Thymus (tissue), 11 donors: ENCODE measurements at regions not wholly inside any gene's neighbourhood (a gene's known extent, or its start where the extent isn't known, plus 50 kb on each side); places are given as distances from the start of the nearest gene placed in this dataset.

Experiments
- DNase-seq, 9 donors: peaks; one replicate each; pipeline ENCODE4 v3.0.0-alpha.2; 2013; ENCODE audit warnings: low spot score in 9 of 9, low read depth in 6 of 9, missing footprints in 1 of 9
- H3K27ac ChIP-seq, 2 donors: one replicate each; pipeline ENCODE4 v1.5.1; 2013; ENCODE audit warnings: control low read depth in 1 of 2, low read depth in 1 of 2, low read length in 1 of 2, mild to moderate bottlenecking in 1 of 2, moderate library complexity in 1 of 2
- H3K27me3 ChIP-seq, 2 donors: one replicate each; pipeline ENCODE4 v1.5.1; 2013; ENCODE audit warnings: low read length in 1 of 2; ENCODE audit not compliant: control insufficient read depth in 2 of 2, insufficient read depth in 1 of 2
- H3K36me3 ChIP-seq, 2 donors: one replicate each; pipeline ENCODE4 v1.5.1; 2013; ENCODE audit warnings: low read length in 1 of 2, mild to moderate bottlenecking in 1 of 2, moderate library complexity in 1 of 2; ENCODE audit not compliant: control insufficient read depth in 2 of 2, insufficient read depth in 2 of 2
- H3K4me1 ChIP-seq, 2 donors: one replicate each; pipeline ENCODE4 v1.5.1; 2013; ENCODE audit warnings: low read length in 2 of 2; ENCODE audit not compliant: control insufficient read depth in 2 of 2, insufficient read depth in 2 of 2
- H3K4me3 ChIP-seq, 2 donors: one replicate each; pipeline ENCODE4 v1.5.1; 2013; ENCODE audit warnings: low read length in 2 of 2, control low read depth in 1 of 2, mild to moderate bottlenecking in 1 of 2
- H3K9me3 ChIP-seq, 2 donors: one replicate each; pipeline ENCODE4 v1.5.1; 2013; ENCODE audit warnings: low read length in 1 of 2, mild to moderate bottlenecking in 1 of 2; ENCODE audit not compliant: control insufficient read depth in 2 of 2, insufficient read depth in 1 of 2
- WGBS: extraction: QIAGEN DNeasy Blood & Tissue Kit; methylation state at CpG from one replicate; pipeline ENCODE4 v1.1.7; 2013; 5-methylcytosine and 5-hydroxymethylcytosine counted together
- donor health status: healthy.

DNA sequence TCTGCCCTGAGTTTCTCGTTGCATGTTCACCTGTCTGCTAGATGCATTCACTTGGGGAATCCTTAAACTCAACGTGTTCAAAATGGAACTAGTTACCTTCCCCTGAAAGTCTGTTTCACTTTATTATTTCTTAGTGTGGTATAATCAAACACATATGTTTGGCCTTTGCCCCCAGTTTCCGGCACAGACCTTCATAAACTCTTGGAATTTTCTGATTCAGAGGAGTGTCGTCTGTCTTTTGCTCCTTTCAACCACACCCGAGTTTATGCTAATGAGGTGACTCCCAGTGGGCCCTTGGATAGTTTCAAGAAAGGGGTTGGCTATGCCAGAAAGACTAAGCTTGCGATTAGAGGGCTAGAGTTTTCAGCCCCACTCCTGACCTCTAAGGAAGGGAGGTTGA, 198.9 kb downstream of the CDCA7 start:
- WGBS, result 91% methylated on average over 6 of the region's 6 CpGs
- Histone ChIP-seq H3K27ac (no peak overlapping the region), H3K36me3 (no peaks in the 10 kb centered on the region), H3K4me1 (peaks cover 0 to 5% of the 10 kb centered on the region in 2 donors), H3K9me3 (no peaks in the 10 kb centered on the region), H3K4me3 (no peak overlapping the region), H3K27me3 (no peaks in the 10 kb centered on the region)
- no peak for DNase-seq

DNA sequence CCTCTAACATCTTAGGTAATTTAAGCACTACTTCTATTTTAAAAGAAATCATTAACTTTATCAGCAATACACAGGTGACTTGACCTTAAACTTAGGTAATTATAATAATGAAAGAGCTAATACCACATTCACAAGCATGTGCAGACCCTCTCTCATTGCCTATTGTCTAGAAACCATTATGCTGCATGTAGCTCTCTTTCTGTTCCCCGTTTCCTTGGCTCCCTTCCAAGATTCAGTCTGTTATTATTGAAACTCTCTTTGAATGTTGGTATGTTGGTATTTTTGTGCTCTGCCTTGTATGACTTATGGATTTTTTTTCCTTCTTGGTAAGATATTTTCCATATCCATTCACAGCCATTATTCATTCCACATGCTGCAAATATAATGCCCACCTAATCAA, 201.2 kb downstream of the CDCA7 start:
- peaks cover 0 to 8% of the 10 kb centered on the region in 2 donors for H3K9me3 ChIP-seq
- no peak overlapping the region for H3K4me3 ChIP-seq
- H3K27ac ChIP-seq, result no peak overlapping the region
- WGBS, result 14% methylated on average over 1 of the region's 1 CpG
- H3K36me3 ChIP-seq, result no peaks in the 10 kb centered on the region
- H3K27me3 ChIP-seq, result no peaks in the 10 kb centered on the region
- peaks cover 0 to 5% of the 10 kb centered on the region in 2 donors for H3K4me1 ChIP-seq
- DNase-seq, result no peak

DNA sequence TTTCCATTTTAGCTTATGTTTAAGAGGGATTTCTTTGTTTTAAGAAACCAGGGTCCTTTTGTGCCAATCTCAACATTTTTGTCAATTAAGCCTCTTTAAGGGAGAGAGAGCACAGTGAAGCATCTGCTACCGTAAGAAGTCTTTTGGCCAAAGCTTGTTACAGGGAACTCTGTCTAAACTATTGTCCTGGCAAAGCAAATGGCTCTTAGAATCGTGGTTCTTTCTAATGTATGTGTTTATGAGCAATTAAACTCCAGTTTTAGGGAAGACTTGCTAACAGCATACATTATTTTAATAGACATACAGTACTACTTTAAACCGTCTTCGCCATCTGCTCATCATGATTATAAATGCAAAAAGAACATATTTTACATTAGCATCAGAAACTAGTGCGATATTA, 202.1 kb downstream of the CDCA7 start:
- WGBS, result 94% methylated on average over 5 of the region's 5 CpGs
- no peaks in the 10 kb centered on the region for H3K27me3 ChIP-seq

DNA sequence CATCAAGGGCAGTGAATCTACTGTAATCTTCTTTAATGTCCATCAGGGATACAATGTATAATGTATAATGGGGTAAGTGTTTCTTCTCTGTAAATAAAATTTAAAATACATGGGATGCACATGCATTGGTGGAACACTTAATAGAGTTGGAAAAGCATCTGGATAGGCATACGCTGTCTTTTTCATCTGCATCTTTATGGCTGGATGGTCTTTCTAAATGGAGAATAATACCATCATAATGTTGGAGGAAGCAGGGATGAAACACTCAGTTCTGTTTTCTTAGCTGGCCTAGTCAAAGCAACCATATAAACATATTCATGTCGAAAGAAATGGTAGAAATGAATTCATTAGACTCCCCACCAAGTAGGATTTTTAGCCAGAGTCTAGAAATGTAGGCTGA, 202.8 kb downstream of the CDCA7 start:
- H3K36me3 ChIP-seq, result no peaks in the 10 kb centered on the region
- peaks cover 0 to 5% of the 10 kb centered on the region in 2 donors for H3K4me1 ChIP-seq
- 98% methylated on average over 2 of the region's 2 CpGs for WGBS
- H3K9me3 ChIP-seq, result peaks cover 0 to 8% of the 10 kb centered on the region in 2 donors
- no peaks in the 10 kb centered on the region for H3K27me3 ChIP-seq
- no peak for DNase-seq
- H3K27ac ChIP-seq, result no peak overlapping the region
- H3K4me3 ChIP-seq, result no peak overlapping the region

More for the DNA sequence above, 202.1 kb downstream of the CDCA7 start:
- Histone ChIP-seq H3K9me3 (peaks cover 0 to 8% of the 10 kb centered on the region in 2 donors), H3K36me3 (no peaks in the 10 kb centered on the region), H3K27ac (no peak overlapping the region), H3K4me1 (peaks cover 0 to 5% of the 10 kb centered on the region in 2 donors), H3K4me3 (no peak overlapping the region)
- DNase-seq, result no peak

DNA sequence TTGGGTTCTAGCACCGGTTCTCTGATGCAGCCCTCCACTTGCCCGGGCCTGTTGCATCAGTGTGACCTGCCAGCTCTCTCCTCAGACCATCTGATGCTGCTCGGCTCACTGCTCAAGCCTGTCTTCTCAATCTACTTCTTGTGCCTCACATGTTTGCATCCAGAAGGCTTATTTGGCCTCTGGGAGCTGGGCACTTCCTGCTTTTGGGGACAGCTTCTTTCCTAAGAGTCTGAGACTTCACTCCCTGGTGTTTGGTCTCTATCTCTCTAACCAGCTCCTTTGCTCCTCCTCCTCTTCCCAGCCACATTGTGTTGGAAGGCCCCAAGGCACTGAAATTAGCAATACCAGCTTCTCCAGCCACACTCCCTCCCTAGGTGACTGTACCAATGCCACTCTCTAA, 212.8 kb downstream of the CDCA7 start:
- Histone ChIP-seq H3K9me3 (no peaks in the 10 kb centered on the region), H3K27ac (no peak overlapping the region), H3K36me3 (no peaks in the 10 kb centered on the region), H3K4me1 (peaks cover 0 to 8% of the 10 kb centered on the region in 2 donors), H3K27me3 (no peaks in the 10 kb centered on the region), H3K4me3 (no peak overlapping the region)
- WGBS, result 93% methylated on average over 3 of the region's 3 CpGs
- no peak for DNase-seq

DNA sequence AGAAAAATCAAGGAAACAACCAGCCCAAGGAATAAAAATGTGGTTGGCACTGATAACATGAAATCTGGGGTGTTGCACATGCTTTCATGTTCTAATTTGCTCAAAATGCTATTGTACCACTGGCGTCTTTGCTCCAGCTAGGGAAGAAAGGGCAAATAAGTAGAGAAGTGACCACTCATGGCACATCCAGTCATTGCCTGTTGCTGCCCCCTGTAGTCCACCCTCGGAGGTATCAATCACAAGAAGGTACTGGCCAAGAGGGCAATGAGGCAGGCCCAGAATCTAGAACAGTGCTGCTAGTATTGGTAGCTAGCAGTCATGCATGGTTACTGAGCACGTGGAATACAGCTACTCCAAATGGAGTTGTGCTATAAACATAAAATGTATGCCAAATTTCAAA, 213.4 kb downstream of the CDCA7 start:
- 73% methylated on average over 3 of the region's 3 CpGs for WGBS
- no peaks in the 10 kb centered on the region for H3K36me3 ChIP-seq
- H3K9me3 ChIP-seq, result no peaks in the 10 kb centered on the region
- H3K4me3 ChIP-seq, result no peak overlapping the region
- H3K4me1 ChIP-seq, result peaks cover 0 to 13% of the 10 kb centered on the region in 2 donors
- no peak for DNase-seq
- H3K27me3 ChIP-seq, result no peaks in the 10 kb centered on the region
- H3K27ac ChIP-seq, result no peak overlapping the region

DNA sequence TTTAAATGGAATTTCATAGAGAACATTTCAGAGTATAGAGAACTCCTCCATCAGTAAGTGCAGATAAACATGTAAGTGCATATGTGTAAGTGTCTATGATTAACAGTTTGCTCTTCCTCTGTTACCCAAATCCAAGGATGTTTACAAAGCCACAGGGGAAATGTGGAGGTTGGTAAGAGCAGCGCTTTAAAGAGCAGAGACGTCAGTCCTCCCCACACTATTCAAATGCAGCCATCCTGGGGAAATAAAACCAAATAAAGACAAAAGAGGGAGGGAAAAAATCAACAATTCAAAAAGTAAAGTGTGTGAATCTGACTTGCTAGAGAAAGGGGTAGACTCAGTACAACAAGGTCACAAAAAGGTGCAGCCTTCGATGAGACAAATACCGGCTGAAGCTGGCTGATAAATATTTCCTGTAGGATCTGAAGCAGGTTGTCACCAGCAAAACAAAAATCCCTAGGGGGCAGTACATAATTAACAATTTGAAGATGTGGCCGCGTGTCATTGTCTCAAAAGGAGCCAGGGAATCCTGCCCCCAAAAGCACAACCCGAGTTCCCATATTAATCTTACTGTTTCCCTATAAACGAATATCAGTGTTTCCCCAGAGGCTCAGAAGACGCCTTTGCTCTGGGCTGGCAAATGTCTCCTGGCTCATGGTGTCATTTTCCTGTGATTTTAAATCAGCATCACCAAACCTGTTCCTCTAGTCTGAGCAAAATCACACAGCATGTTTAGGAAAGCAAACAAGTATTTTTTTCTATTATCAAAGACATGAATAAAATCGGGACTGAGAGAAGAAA, 216.5 kb downstream of the CDCA7 start:
- peaks cover 0 to 15% of the 10 kb centered on the region in 2 donors for H3K4me1 ChIP-seq
- H3K4me3 ChIP-seq, result no peak overlapping the region
- 15% methylated on average over 10 of the region's 10 CpGs for WGBS
- H3K27me3 ChIP-seq, result no peaks in the 10 kb centered on the region
- H3K27ac ChIP-seq, result no peak overlapping the region
- H3K36me3 ChIP-seq, result no peaks in the 10 kb centered on the region
- DNase-seq, result peak in 2 of 9 donors; percentile 20 to 34
- no peaks in the 10 kb centered on the region for H3K9me3 ChIP-seq

DNA sequence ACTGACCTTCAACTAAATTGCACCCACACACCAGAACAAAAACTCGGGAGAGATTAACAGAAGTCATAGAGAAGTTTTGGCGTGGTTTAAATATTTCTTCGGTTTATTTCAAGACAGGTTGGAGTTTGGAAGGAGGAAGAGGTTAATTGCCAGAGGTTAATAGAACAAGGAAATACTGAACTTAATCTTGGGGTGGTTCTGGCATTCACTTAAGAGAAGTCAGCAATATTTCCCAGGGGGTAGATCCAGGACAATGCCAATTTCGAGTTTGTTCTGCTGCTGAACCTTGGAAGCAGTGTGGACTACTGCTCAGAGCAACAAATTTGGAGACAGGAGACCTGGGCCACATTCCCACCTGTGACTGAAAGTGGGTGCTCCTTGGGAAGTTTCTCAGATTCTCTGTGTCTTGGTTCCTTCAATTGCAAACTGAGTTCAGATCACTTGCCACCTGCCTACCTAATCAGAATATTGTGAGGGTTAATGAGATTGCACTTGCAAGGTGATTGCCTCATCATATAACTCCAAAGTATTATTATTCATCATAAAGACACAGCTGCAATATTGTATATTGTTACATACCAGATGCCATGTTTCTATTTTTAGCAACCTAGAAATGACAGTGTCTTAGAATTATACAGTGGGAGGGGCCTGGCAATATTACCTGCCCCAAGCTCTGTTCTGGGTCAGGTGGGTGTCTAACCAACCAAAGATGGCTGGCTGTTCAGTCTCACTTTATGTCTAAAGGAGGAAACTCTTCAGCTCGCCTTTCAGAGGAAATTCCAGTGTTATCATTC, 217.4 kb downstream of the CDCA7 start:
- WGBS, result 86% methylated on average over 5 of the region's 5 CpGs
- Histone ChIP-seq H3K36me3 (no peaks in the 10 kb centered on the region), H3K27ac (no peak overlapping the region), H3K4me1 (peaks cover 0 to 15% of the 10 kb centered on the region in 2 donors), H3K9me3 (no peaks in the 10 kb centered on the region), H3K4me3 (no peak overlapping the region), H3K27me3 (no peaks in the 10 kb centered on the region)
- DNase-seq, result no peak

DNA sequence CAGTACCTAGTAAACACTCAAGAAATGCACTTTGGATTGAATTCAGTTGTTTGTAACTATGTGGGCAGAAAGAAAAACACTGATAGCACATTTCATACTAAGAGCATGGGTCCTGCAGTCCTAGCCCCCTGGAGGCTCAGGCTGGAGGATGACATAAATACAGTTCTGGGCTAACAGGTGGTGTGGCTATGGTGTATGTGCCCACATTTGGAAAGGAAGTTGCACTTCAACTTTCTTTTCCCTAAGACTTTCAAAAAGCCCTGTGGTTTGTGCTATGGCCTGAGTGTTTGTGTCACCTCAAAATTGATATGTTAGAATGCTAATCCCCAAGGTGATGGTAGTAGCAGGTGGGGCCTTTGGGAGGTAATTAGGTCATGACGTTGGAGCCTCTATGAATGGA, 218.2 kb downstream of the CDCA7 start:
- Histone ChIP-seq H3K4me3 (no peak overlapping the region), H3K9me3 (no peaks in the 10 kb centered on the region), H3K36me3 (no peaks in the 10 kb centered on the region), H3K27ac (no peak overlapping the region), H3K27me3 (no peaks in the 10 kb centered on the region), H3K4me1 (peaks cover 0 to 17% of the 10 kb centered on the region in 2 donors)
- no peak for DNase-seq
- 80% methylated on average over 1 of the region's 1 CpG for WGBS
